ENCODE measurements at regions not wholly inside any gene's neighbourhood (a gene's known extent, or its start where the extent isn't known, plus 50 kb on each side); places are given as distances from the start of the nearest gene placed in this dataset.

DNA sequence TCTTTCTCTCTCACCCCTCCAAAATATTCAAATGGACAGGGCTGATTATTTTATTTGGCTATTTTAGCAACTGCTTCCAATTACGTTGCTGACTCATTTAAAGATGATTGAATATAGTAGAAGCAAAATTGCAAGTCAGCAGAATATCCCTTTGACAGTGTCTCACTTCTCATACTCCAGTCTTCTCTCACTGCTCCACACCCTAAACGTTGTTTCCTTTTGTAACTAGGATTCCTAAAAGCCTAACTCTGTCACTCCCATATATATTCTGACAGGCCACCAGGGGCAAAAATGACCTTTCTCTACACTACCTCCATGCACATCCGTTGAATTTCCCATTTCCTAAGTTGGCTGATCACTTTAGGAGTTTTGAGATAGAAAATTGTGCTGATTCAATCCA, 351.1 kb downstream of the RND3 start:
- TF ChIP-seq, protein P1, sequence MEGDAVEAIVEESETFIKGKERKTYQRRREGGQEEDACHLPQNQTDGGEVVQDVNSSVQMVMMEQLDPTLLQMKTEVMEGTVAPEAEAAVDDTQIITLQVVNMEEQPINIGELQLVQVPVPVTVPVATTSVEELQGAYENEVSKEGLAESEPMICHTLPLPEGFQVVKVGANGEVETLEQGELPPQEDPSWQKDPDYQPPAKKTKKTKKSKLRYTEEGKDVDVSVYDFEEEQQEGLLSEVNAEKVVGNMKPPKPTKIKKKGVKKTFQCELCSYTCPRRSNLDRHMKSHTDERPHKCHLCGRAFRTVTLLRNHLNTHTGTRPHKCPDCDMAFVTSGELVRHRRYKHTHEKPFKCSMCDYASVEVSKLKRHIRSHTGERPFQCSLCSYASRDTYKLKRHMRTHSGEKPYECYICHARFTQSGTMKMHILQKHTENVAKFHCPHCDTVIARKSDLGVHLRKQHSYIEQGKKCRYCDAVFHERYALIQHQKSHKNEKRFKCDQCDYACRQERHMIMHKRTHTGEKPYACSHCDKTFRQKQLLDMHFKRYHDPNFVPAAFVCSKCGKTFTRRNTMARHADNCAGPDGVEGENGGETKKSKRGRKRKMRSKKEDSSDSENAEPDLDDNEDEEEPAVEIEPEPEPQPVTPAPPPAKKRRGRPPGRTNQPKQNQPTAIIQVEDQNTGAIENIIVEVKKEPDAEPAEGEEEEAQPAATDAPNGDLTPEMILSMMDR (IDR thresholded peaks at IDR 0.05; ENCODE audit: low read depth, low read length) = peak; percentile 2
- no peak for DNase-seq (ENCODE audit: low read depth in 2 of 2)
- H3K4me3 ChIP-seq (replicated peaks in 1 of 2; ENCODE audit: low read depth in 2 of 2, low read length in 2 of 2) = no peak overlapping the region

DNA sequence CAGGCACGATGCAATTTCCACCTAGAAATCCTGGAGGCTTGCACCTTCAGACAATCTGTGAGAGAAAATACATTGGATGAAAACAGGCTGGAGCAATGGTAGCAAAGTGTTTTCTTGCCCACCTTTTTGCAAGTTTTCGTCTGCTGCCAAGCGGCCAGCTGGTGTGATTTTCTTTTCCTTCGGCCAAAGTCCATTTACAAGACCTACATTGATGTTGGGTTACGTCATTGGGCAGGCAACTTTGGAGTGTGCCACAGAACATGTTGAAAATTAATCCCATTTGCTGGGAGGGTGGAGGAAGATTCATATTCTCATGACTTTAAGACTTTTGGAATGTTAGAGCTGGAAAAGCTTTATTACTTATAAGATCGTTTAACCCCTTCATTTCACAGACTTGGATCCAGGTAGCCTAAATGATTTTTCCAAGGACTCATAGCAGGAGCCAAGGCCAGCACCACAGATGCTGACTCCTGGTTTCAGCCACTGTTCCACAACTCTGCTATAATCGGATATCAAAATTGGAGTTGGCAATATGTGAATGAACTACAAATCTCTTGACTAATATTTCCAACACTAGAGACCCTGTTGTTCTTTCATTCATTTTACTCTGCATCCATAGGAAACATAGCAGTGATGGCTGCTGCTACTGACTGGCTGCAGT, 352.1 kb downstream of the RND3 start:
- TF ChIP-seq, protein P1 (IDR thresholded peaks at IDR 0.05; ENCODE audit: low read depth, low read length) = no peak
- H3K4me3 ChIP-seq (replicated peaks in 1 of 2; ENCODE audit: low read depth in 2 of 2, low read length in 2 of 2) = no peak overlapping the region
- DNase-seq (ENCODE audit: low read depth in 2 of 2) = no peak

DNA sequence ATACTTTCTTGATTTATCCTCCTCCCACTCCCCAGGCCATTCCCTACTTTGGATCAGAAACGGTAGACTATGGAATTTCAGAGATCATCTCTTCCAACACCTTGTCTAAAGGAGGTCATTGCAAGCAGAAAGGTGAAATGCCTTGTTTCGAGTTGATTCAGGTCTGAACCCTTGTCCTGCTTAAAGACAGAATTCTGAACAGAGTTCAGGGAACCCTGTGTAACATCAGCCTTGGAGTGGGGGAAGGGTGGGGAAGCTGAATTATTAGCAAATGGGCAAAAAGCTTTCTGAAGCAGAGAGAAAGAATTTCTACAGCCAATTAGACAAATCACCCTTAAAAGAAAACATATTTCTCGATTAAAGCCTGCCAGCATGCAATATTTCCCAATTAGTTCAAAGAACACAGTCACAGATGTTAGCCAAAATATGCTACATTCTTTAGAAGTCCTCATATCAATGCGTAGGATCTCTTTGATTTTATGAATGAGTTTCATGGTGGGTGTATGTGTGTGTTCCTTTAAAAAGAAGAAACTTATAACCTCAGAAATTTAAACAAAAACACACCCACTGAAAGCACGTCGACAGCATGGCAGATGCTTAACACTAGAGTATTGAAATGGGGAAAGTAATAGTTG, 353.1 kb downstream of the RND3 start:
- H3K4me3 ChIP-seq (replicated peaks in 1 of 2; ENCODE audit: low read depth in 2 of 2, low read length in 2 of 2) = no peak overlapping the region
- TF ChIP-seq, protein P1 (IDR thresholded peaks at IDR 0.05; ENCODE audit: low read depth, low read length) = no peak
- DNase-seq (ENCODE audit: low read depth in 2 of 2) = peak in 1 of 2 donors; percentile 22

DNA sequence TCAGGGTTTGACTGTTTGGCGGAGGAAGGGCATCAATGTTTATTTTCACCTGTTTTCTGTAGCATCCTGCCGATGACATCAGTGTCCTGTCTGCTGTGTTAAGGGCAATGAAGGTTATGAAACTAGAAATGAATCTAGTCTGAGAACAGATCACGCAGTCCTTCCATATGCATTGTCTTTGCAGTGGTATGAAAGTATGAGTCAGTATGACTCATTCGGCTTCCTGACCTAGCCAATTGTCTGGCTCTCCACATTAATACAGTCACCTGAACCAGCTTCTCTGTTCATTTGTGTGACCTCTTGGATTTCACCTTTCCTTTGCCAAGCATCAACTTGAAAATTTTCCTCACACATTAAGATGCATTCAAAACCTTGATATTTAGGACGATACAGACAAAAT, 353.8 kb downstream of the RND3 start:
- H3K4me3 ChIP-seq (replicated peaks in 1 of 2; ENCODE audit: low read depth in 2 of 2, low read length in 2 of 2) = no peak overlapping the region
- TF ChIP-seq, protein P1 (IDR thresholded peaks at IDR 0.05; ENCODE audit: low read depth, low read length) = no peak
- peak; percentile 78 to 97 for DNase-seq (ENCODE audit: low read depth in 2 of 2)

DNA sequence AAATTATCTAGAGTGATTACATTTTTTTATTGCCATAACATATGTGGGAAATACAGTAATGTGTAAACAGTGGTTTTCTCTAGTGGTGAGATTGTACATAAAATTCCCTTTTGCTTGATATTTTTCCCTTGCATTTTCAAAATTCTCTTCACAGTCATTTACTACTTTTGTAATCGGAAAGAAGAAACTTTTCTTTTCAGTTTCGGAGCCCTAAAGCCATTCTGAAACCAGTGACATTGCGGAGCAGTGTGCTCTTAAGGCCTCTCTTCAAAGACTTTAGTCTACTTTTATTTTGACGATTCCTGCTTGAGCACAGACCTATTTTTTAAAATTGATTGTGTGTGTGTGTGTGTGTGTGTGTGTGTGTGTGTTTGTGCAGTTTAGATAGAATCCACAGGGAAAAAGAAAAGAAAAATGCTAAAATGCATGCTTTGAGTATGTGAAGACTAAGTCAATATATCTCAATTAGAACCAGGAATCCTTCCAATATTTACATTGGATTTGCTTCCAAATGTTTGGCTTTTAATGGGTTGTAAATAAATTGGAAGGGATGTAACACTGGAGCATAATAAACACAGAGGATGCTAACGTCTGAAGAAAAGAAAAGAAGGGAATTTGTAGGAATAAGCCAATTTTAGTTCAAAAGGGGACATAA, 357.4 kb downstream of the RND3 start:
- no peak for DNase-seq (ENCODE audit: low read depth in 2 of 2)
- TF ChIP-seq, protein P1 (IDR thresholded peaks at IDR 0.05; ENCODE audit: low read depth, low read length) = no peak
- no peak overlapping the region for H3K4me3 ChIP-seq (replicated peaks in 1 of 2; ENCODE audit: low read depth in 2 of 2, low read length in 2 of 2)

DNA sequence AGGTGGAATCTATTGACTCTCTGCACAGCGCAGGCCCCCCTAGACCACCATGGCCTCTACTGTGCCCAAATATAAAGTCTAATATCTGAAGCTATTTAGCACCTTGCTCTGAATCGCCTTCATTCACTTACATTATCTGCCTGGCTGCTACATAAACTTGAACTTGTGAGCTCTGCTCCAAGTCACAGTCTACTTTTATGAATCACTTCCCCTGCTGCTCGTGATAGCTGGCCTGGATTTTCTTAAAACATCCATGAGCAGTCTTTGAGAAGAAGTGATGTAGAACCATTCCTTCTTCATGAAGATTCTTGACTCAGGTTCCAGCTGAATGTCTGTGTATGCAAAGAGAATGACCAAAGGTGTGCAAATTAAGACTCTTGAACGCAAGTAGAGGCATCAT, 359.5 kb downstream of the RND3 start:
- H3K4me3 ChIP-seq (replicated peaks in 1 of 2; ENCODE audit: low read depth in 2 of 2, low read length in 2 of 2) = no peak overlapping the region
- TF ChIP-seq, protein P1 (IDR thresholded peaks at IDR 0.05; ENCODE audit: low read depth, low read length) = no peak
- DNase-seq (ENCODE audit: low read depth in 2 of 2) = peak; percentile 62 to 76

Measured in cardiac fibroblast (primary cell).